ENCODE measurements at regions not wholly inside any gene's neighbourhood (a gene's known extent, or its start where the extent isn't known, plus 50 kb on each side); places are given as distances from the start of the nearest gene placed in this dataset.

GRCh38 chr19:28034936-28035335 lies 1178.0 kb downstream of the UQCRFS1 start:
- TF ChIP-seq, protein P1, sequence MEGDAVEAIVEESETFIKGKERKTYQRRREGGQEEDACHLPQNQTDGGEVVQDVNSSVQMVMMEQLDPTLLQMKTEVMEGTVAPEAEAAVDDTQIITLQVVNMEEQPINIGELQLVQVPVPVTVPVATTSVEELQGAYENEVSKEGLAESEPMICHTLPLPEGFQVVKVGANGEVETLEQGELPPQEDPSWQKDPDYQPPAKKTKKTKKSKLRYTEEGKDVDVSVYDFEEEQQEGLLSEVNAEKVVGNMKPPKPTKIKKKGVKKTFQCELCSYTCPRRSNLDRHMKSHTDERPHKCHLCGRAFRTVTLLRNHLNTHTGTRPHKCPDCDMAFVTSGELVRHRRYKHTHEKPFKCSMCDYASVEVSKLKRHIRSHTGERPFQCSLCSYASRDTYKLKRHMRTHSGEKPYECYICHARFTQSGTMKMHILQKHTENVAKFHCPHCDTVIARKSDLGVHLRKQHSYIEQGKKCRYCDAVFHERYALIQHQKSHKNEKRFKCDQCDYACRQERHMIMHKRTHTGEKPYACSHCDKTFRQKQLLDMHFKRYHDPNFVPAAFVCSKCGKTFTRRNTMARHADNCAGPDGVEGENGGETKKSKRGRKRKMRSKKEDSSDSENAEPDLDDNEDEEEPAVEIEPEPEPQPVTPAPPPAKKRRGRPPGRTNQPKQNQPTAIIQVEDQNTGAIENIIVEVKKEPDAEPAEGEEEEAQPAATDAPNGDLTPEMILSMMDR (IDR thresholded peaks at IDR 0.05; ENCODE audit: low read depth, low read length, missing control alignments), result no peak
- DNase-seq (ENCODE audit: extremely low read depth, low read depth), result no peak
- no peak overlapping the region for H3K4me3 ChIP-seq (replicated peaks; ENCODE audit: low read depth, low read length)

GRCh38 chr19:28028881-28029444 lies 1184.0 kb downstream of the UQCRFS1 start:
- DNase-seq (ENCODE audit: extremely low read depth, low read depth), result no peak
- TF ChIP-seq, protein P1 (IDR thresholded peaks at IDR 0.05; ENCODE audit: low read depth, low read length, missing control alignments), result no peak
- H3K4me3 ChIP-seq (replicated peaks; ENCODE audit: low read depth, low read length), result no peak overlapping the region

DNA sequence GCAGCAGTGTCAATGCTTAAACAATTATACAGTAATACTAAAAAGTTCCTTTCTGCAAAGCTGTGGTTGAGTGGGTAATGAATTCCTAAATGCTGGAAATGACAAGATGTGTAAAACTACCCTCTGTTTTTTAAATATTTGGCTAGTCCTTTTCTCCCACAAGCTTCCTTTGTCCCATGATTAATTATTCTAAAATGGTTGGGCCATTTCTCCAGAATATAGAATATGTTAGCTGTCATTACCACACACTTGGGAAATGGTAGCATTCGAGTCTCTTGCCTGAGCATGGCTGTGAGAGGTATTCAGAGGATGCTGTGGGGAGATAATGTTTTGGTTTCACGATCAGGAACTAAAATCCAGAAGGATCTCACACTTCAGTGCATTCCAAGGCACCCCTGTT lies 1185.8 kb downstream of the UQCRFS1 start:
- DNase-seq (ENCODE audit: extremely low read depth, low read depth), result no peak
- H3K4me3 ChIP-seq (replicated peaks; ENCODE audit: low read depth, low read length), result no peak overlapping the region
- TF ChIP-seq, protein P1 (IDR thresholded peaks at IDR 0.05; ENCODE audit: low read depth, low read length, missing control alignments), result no peak

- TF ChIP-seq, protein P1 (IDR thresholded peaks at IDR 0.05; ENCODE audit: low read depth, low read length, missing control alignments), result no peak
- no peak for DNase-seq (ENCODE audit: extremely low read depth, low read depth)
These were observed 1186.3 kb downstream of the UQCRFS1 start for GRCh38 chr19:28026636-28027035.

DNA sequence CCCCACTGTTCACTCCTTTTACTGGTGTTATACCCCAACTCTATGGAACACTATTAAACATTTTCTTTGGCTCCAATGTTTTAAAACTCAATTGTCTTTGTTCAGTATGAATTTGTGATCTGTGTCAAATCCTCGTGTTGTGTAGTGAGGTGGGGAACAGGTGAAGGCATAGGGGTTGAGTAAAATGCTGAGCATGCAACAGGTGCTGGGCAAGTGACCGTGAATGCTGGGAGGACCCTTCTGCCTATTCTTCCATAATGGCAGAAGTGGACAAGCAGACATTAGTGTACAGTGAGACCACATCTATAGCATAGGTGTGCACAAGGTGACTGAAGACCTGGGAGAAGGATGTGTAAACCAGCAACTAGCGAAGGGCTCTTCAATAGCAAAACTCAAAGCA lies 1188.0 kb downstream of the UQCRFS1 start:
- no peak overlapping the region for H3K4me3 ChIP-seq (replicated peaks; ENCODE audit: low read depth, low read length)
- DNase-seq (ENCODE audit: extremely low read depth, low read depth), result no peak
- TF ChIP-seq, protein P1 (IDR thresholded peaks at IDR 0.05; ENCODE audit: low read depth, low read length, missing control alignments), result no peak

More at GRCh38 chr19:28026636-28027035, 1186.3 kb downstream of the UQCRFS1 start:
- H3K4me3 ChIP-seq (replicated peaks; ENCODE audit: low read depth, low read length), result no peak overlapping the region

DNA sequence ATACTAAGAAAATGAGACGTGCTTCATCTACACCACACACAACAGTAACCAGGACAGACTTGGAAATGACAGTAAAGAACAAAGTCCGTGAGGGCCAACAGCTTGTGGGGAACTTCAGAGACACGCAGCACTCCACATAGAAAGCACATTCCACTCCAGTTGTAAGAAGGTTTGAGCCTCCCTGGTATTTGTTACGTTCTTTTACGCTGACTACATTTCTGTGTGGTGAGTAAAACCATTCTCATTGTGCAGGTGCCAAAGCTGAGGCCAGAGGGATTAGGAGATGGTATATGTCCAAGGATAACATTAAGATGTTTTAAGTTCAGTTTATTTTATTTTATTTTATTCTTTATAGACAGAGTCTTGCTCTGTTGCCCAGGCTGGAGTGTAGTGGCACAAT lies 1189.9 kb downstream of the UQCRFS1 start:
- TF ChIP-seq, protein P1 (IDR thresholded peaks at IDR 0.05; ENCODE audit: low read depth, low read length, missing control alignments), result no peak
- no peak overlapping the region for H3K4me3 ChIP-seq (replicated peaks; ENCODE audit: low read depth, low read length)
- DNase-seq (ENCODE audit: extremely low read depth, low read depth), result no peak

DNA sequence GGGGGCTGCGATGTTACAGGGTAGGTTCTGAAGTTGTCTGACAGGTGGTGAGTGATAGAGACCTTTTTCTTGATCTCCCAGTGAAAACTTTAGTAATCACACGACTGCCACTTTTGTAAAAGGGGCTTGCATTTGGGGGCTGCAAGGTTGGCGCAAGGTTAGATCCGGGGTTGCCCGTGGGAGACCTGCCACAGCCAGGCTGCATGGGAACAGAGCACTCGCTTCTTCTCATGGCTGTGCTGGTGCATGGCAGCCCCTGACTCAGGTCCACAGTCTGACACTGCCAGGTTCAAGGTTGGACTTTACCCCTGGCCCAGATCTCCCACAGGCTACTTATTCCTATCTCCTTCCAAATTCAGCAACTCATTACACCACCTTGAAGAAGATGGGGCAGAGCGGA lies 1190.4 kb downstream of the UQCRFS1 start:
- TF ChIP-seq, protein P1 (IDR thresholded peaks at IDR 0.05; ENCODE audit: low read depth, low read length, missing control alignments), result no peak
- H3K4me3 ChIP-seq (replicated peaks; ENCODE audit: low read depth, low read length), result no peak overlapping the region
- DNase-seq (ENCODE audit: extremely low read depth, low read depth), result no peak
